Fibroblast of the aortic adventitia (primary cell): ENCODE measurements at regions not wholly inside any gene's neighbourhood (a gene's known extent, or its start where the extent isn't known, plus 50 kb on each side); places are given as distances from the start of the nearest gene placed in this dataset.

Source experiments
- DNase-seq: peaks from one replicate; pipeline ENCODE4 v3.0.0-alpha.2; 2010; ENCODE audit warnings: low read depth
- H3K4me3 ChIP-seq: 2 replicates; pipeline ENCODE4 v1.5.1; 2011; ENCODE audit warnings: low read depth, mild to moderate bottlenecking, control low read depth, low read length, moderate library complexity
- TF ChIP-seq, protein P1 (sequence below): IDR thresholded peaks from 2 replicates; pipeline ENCODE4 v1.5.1; 2011; ENCODE audit warnings: mild to moderate bottlenecking, low read length, control low read depth, inconsistent platforms; ENCODE audit not compliant: insufficient read depth

DNA sequence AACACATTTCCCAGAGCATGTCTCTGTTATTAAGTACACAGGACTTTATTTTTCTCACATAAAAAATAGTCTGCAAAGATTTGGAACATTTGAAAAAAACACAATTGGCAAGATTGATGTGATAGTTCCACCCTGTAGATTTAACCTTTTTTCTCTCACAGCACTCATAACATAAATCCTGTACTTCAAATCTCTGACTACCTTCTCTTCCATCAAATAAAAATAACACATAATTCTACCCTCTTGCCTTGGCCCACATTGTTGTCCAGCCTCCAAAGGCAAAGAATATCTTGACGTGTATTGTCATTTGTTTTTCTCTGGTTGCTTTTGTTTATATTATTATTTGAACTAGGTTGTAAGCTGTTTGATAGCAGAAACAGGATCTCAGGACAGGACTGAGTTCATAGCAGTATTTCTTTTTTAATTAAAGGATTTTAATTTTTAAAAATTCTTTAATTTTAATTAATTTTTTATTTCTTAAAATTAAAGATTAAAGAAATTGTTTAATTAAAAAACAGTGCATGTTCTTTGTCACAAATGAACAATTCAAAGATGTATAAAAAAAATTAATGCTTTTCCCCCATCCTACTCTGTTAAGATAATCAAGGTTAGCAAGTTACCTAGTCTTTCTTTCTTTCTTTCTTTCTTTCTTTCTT lies 69.1 kb upstream of the PCSK1 start:
- TF ChIP-seq, protein P1, sequence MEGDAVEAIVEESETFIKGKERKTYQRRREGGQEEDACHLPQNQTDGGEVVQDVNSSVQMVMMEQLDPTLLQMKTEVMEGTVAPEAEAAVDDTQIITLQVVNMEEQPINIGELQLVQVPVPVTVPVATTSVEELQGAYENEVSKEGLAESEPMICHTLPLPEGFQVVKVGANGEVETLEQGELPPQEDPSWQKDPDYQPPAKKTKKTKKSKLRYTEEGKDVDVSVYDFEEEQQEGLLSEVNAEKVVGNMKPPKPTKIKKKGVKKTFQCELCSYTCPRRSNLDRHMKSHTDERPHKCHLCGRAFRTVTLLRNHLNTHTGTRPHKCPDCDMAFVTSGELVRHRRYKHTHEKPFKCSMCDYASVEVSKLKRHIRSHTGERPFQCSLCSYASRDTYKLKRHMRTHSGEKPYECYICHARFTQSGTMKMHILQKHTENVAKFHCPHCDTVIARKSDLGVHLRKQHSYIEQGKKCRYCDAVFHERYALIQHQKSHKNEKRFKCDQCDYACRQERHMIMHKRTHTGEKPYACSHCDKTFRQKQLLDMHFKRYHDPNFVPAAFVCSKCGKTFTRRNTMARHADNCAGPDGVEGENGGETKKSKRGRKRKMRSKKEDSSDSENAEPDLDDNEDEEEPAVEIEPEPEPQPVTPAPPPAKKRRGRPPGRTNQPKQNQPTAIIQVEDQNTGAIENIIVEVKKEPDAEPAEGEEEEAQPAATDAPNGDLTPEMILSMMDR = no peak
- H3K4me3 ChIP-seq = no peak overlapping the region
- no peak for DNase-seq

DNA sequence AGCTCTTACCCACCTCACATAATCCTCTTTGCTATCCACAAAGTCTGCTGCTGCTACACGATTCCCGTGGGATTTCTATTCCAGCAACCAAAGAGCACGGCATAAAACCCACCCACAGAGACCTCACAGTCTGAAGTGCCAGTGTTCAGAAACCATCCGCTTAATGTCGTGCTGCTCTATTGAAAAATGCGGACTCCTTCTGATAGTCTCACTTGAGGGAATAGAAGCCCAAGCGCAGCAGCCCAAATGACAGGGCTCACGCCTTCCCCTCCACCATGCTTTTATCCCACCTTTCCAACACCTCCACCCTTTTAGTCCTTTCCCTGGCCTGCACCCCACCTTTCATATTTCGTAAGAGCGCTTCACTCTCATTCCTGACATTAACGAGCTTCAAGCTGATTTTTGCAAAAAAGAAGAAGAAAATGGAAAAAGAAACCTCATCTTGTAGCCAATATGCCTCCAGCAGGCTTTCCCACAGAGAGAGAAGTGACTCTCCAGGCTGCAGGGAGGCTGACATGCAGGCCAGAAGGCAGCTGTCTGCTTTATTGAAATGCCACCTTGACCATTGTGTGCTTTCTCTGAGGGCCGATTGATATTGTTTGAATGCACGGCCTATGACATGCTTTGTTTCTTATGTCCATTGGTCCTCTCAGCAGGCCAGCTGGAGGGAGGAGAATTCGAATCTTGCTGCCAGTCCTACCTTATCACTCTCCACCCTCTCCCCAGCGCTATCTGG lies 70.6 kb upstream of the PCSK1 start:
- DNase-seq = no peak
- no peak overlapping the region for H3K4me3 ChIP-seq
- TF ChIP-seq, protein P1 = no peak

DNA sequence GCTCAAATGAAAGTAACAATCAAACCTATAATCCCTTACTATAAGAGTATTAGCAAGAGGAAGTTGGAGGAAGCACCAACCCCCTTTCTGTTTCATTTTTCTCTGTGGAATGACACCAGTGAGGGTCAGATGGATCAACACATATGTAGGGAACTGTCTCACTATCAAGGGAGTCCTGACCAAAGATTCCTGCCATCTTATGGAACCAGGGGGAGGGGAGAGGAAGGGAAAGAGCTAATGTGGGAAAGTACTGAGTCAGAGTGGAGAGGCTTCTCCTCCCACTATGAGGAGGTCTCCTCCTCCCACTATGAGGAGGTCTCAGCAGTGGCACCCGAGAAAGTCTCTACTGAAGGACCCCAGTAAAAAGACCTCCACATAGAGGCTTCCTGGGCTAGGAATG lies 73.3 kb upstream of the PCSK1 start:
- no peak for DNase-seq
- TF ChIP-seq, protein P1 = no peak
- H3K4me3 ChIP-seq = no peak overlapping the region

DNA sequence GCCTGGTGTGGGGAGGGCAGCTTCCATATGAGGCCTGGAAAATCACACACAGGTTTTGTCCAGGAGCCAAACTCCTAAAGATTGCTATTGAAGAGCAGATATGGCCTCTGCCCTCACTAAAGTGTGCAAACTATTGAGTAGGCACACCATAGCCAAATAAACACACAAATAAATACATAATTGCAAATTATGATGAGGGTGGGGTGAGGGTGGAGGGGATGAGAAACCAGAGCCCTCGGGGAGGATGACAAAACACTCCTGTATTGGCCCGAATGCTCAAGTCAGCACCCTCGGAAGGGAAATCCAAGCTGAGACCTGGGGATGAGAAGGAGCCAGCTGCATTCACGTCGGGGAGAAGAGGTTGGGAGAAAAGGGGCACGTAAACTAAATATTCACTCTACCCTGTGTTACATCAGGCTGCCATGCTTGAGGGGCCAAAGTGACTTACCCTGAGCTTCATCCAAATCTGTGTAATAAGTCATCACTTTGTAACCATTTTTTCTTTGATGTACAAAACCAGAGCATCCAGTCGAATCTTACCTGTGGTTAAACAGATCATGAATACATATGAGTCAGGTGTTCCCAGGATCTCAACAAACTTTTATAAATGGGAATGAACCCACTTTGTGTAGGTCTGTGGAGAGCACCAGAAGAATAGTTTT lies 73.9 kb upstream of the PCSK1 start:
- no peak overlapping the region for H3K4me3 ChIP-seq
- no peak for DNase-seq
- TF ChIP-seq, protein P1 = no peak

DNA sequence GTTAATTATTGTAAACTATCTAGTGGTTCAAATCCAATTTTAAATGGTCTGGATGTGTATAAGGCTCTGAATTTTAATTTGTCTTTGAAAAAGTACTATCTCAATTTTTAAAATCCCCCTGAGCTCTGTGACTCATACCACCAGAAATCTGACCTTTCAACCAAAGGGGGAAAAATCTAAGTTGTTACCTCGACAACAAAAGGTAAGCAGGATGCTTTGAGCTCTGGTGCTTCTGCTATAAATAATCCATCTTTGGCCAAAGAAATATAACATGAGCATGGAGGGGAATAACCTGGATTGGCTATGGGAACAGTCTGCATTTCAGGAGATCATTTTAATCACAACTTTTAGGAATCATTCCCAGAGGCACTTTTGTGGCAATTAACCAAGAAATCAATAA lies 76.3 kb upstream of the PCSK1 start:
- H3K4me3 ChIP-seq = no peak overlapping the region
- peak; percentile 24 for DNase-seq
- TF ChIP-seq, protein P1 = no peak

DNA sequence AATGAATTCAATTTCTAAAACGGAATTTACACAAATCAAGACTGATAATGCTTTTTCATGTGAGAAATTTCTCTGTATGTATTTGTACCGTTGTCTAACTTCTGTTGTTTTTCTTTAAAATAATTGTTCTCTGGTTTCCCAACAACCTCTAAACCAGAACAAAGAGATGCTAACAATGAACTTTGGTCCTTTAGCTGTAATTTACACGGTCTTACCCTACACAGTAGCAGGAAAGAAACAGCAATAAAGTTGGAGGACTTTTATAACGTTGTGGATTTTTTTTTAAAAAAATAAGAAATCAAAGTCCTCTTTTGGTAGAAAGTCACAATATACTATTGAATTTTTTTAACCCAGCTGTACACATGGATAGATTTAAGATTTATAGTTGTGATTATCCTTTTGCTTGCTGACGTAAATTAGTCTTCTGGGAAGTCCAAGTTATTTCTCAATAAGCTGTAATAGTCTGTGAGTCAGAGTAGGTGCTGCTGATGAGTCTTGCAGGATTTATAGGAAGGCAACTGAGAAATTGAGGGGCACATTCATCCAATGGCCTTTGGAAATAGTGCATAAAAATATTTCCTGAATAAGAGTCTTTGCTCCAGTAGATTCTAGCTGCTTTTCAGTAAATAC lies 76.8 kb upstream of the PCSK1 start:
- TF ChIP-seq, protein P1 = no peak
- no peak overlapping the region for H3K4me3 ChIP-seq
- DNase-seq = peak; percentile 95
